AG04450 (cell line): ENCODE measurements at regions not wholly inside any gene's neighbourhood (a gene's known extent, or its start where the extent isn't known, plus 50 kb on each side); places are given as distances from the start of the nearest gene placed in this dataset.
"Not testable (repeated sequence)": the region's sequence is repeated elsewhere in the genome, so short reads cannot be mapped to it uniquely, and the experiment has no call there.

ENCODE experiments used
- CTCF ChIA-PET: fragments of 300-600, 350-600 bp; formaldehyde crosslinking; extraction: SDS; loops from one replicate; lab custom pipeline; 2022; ENCODE audit warnings: antibody characterized with exemption, inconsistent platforms; lab: Charles Lee
- POLR2A ChIA-PET: fragments of 350-600 bp; formaldehyde crosslinking; extraction: SDS; loops from one replicate; lab custom pipeline; 2021; ENCODE audit warnings: antibody characterized with exemption, inconsistent platforms; lab: Yijun Ruan, JAX
- DNase-seq: peaks from one replicate; pipeline ENCODE4 v3.0.0-alpha.2; 2011; ENCODE audit warnings: low read depth, low spot score
- H3K27ac ChIP-seq: one replicate; pipeline ENCODE4 v1.5.1; 2012; ENCODE audit warnings: low read depth, low read length, control low read depth
- H3K27me3 ChIP-seq: one replicate; pipeline ENCODE4 v1.6.0; 2012; ENCODE audit warnings: low read length; ENCODE audit not compliant: control insufficient read depth, insufficient read depth
- H3K4me3 ChIP-seq: 2 replicates; pipeline ENCODE4 v1.5.1; 2011; ENCODE audit warnings: mild to moderate bottlenecking, low read depth, low read length, control low read depth
- H3K9me3 ChIP-seq: 2 replicates; pipeline ENCODE4 v1.5.1; 2012; ENCODE audit warnings: low read length; ENCODE audit not compliant: control insufficient read depth, insufficient read depth
- CTCF ChIP-seq: IDR thresholded peaks from 2 replicates; pipeline ENCODE4 v1.5.1; 2011; ENCODE audit warnings: low read depth, low read length, control low read depth, inconsistent platforms

DNA sequence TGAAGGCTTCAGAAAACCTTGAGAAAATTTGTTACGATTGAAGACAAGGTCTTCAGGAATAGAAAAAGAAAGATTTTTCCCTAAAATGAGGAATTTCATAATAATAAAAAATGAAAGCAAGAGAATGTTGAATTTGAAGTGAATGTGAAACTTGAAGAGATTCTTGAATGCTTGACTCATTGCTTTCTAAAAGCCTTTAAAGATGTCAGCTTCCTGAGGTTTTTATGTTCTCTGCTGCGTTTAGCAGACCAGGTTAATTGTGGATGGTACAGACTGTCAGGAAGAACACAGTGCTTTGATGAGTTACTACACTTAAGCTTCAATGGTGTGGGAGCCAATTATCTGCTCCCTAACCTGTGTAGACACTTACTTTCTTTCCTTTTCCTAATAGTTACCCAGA is 96.3 kb upstream of the FNDC3A start:
- Histone ChIP-seq H3K9me3 (no peaks in the 10 kb centered on the region), H3K27ac (no peak overlapping the region), H3K4me3 (no peak overlapping the region), H3K27me3 (peaks cover 8% of the 10 kb centered on the region)
- no peak for TF ChIP-seq CTCF
- POLR2A ChIA-PET, result no interaction called here
- CTCF ChIA-PET, result no interaction called here
- DNase-seq, result no peak

- ChIA-PET POLR2A (no interaction called here), CTCF (no interaction called here)
- Histone ChIP-seq H3K4me3 (no peak overlapping the region), H3K27ac (no peak overlapping the region), H3K9me3 (no peaks in the 10 kb centered on the region), H3K27me3 (peaks cover 8% of the 10 kb centered on the region)
- no peak for TF ChIP-seq CTCF
- DNase-seq, result no peak
Observed at GRCh38 chr13:48879854-48880253, 95.9 kb upstream of the FNDC3A start.

DNA sequence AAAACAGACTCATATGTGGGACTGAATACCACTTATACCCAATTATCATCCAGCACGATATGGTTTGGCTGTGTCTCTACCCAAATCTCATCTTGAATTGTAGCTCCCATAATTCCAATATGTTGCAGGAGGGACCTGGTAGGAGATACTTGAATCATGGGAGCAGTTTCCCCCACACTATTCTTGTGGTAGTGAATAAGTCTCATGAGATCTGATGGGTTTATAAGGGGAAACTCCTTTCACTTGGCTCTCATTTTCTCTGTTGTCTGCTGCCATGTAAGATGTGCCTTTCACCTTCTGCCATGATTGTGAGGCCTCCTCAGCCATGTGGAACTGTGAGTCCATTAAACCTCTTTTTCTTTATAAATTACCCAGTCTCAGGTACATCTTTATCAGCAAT is 91.9 kb upstream of the FNDC3A start:
- DNase-seq, H3K27me3 ChIP-seq, H3K9me3 ChIP-seq, POLR2A ChIA-PET, H3K4me3 ChIP-seq, CTCF ChIA-PET, H3K27ac ChIP-seq: not testable (repeated sequence)

DNA sequence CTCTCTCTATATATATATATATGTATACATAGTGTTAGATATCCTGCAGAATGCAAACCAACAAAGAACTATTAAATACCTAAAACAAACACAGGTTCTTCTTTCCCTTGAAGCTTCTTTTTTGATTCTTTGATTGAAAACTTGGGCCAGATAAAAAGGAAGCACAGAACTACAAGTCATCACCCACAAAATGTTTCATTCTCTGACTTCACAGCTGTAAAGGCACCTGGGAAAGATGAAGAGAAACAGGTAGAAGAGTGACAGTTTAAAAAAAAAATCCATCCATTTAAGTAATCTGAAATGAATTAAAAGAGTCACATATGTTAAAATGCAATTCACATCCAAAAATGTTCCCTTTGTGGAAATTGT is 90.7 kb upstream of the FNDC3A start:
- H3K27ac ChIP-seq, result no peak overlapping the region
- H3K4me3 ChIP-seq, result no peak overlapping the region
- TF ChIP-seq CTCF, result no peak
- CTCF ChIA-PET, result interaction anchor here (0.6 kb wide), 1 partner anchor 400 kb away, joined by 7 read pairs; no protein-coding TSS in a partner anchor
- POLR2A ChIA-PET, result no interaction called here
- no peaks in the 10 kb centered on the region for H3K27me3 ChIP-seq
- no peak for DNase-seq
- no peaks in the 10 kb centered on the region for H3K9me3 ChIP-seq

DNA sequence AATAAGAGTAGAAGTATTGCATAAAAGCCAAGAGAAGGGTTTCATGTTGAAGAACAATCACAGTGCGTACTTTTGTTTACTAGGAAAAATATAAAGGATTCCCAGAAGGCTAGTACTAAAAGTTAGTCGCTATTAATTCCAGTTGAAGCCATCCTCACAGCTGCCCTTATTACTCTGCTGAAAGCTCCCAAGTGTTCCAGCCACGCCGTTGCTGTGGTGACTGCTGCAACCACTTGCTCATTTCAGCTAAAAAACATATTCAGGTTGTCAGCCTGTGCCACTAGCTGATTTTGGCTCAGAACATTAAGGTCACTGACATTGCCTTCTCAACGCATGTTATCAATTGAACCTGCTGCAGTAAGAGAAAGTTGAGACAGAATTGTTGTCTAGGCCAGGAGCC is 87.1 kb upstream of the FNDC3A start:
- H3K27me3 ChIP-seq, result no peaks in the 10 kb centered on the region
- DNase-seq, result no peak
- TF ChIP-seq CTCF, result no peak
- H3K9me3 ChIP-seq, result no peaks in the 10 kb centered on the region
- ChIA-PET CTCF (no interaction called here), POLR2A (no interaction called here)
- no peak overlapping the region for H3K4me3 ChIP-seq
- no peak overlapping the region for H3K27ac ChIP-seq

DNA sequence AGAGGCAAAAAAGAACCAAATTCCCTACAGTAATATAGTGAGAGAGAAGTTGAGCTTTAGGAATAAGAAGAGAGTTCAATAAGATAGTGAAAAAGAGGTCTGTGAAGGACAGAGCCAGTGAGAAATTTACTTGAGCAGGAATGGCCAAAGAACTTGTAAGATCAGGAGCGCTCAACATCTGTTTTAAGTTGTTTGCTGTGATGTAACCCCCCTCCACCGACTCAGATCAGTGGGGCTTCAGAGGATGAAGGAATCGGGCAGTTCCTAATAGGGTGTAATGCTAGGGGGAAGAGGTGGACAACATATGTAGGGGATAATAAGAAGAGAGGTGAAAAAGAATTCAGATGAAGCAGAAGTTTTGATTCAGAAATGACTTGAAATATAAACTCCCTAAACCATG is 85.3 kb upstream of the FNDC3A start:
- Histone ChIP-seq H3K4me3 (no peak overlapping the region), H3K27ac (no peak overlapping the region), H3K27me3 (no peaks in the 10 kb centered on the region), H3K9me3 (no peaks in the 10 kb centered on the region)
- DNase-seq, result no peak
- ChIA-PET CTCF (no interaction called here), POLR2A (no interaction called here)
- TF ChIP-seq CTCF, result no peak
